A549 (cell line): ENCODE measurements at regions not wholly inside any gene's neighbourhood (a gene's known extent, or its start where the extent isn't known, plus 50 kb on each side); places are given as distances from the start of the nearest gene placed in this dataset.

Source experiments
- ATAC-seq, 2 experiments: fragments of 200-7000 bp in 1 of 2; fragments of >200 bp in 1 of 2; cut with Nextera tagmentation in 1 of 2; cut with Tn5 transposase in 1 of 2; 3 replicates each; pipeline versions ENCODE4 v1.8.0 to v1.9.1; 2018 to 2020; ENCODE audit warnings: mild to moderate bottlenecking in 1 of 2, moderate library complexity in 1 of 2
- CTCF ChIA-PET: fragments of 300-600 bp; sonication (Branson Sonifier 250); formaldehyde crosslinking; extraction: SDS; loops from one replicate; lab custom pipeline; 2021; ENCODE audit warnings: antibody characterized with exemption, inconsistent platforms; lab: Yijun Ruan, JAX
- POLR2A ChIA-PET: fragments of 350-600 bp; formaldehyde crosslinking; extraction: SDS; loops from one replicate; lab custom pipeline; 2021; ENCODE audit warnings: antibody characterized with exemption, inconsistent platforms; lab: Yijun Ruan, JAX
- DNase-seq, 2 experiments: peaks; one replicate each; pipeline versions ENCODE4 v3.0.0 to v3.0.0-alpha.2; 2011 to 2016; ENCODE audit warnings: low read depth in 1 of 2, low spot score in 1 of 2
- FAIRE-seq: peaks from 2 replicates; lab custom pipeline; 2011; peaks lifted over from hg19 to GRCh38; lab: Jason Lieb, UNC
- H3K27ac ChIP-seq, 2 experiments: fragments of >200 bp; sonication (Bioruptor Twin); formaldehyde crosslinking; 3 replicates each; pipeline ENCODE4 v1.5.1; 2016 to 2017
- H3K4me1 ChIP-seq: fragments of >200 bp; sonication (Bioruptor Twin); formaldehyde crosslinking; 3 replicates; pipeline ENCODE4 v1.6.1; 2016
- H3K4me2 ChIP-seq: fragments of >200 bp; sonication (Bioruptor Twin); formaldehyde crosslinking; 3 replicates; pipeline ENCODE4 v1.6.1; 2016
- H3K4me3 ChIP-seq: fragments of >200 bp; sonication (Bioruptor Twin); formaldehyde crosslinking; 3 replicates; pipeline ENCODE4 v1.5.1; 2016
- H3K9me3 ChIP-seq: fragments of >200 bp; sonication (Bioruptor Twin); formaldehyde crosslinking; 3 replicates; pipeline ENCODE4 v1.6.1; 2016
- BCL3 ChIP-seq: fragments of >200 bp; sonication (Bioruptor Twin); formaldehyde crosslinking; IDR thresholded peaks from 3 replicates; pipeline ENCODE4 v1.6.1; 2016
- BHLHE40 ChIP-seq: IDR thresholded peaks from 2 replicates; pipeline ENCODE4 v1.6.1; 2012; ENCODE audit warnings: low read depth, low read length, inconsistent platforms
- CBX2 ChIP-seq: fragments of 200-600 bp; sonication (generic); IDR thresholded peaks from 2 replicates; pipeline ENCODE4 v1.6.1; 2016; ENCODE audit warnings: low read depth, mild to moderate bottlenecking, borderline replicate concordance
- CEBPB ChIP-seq, 2 experiments: fragments of >200 bp in 1 of 2; sonication (Bioruptor Twin) in 1 of 2; formaldehyde crosslinking in 1 of 2; IDR thresholded peaks; 2 replicates each; pipeline ENCODE4 v1.6.1; 2012 to 2016
- CHD4 ChIP-seq: fragments of 200-600 bp; sonication (generic); IDR thresholded peaks from 2 replicates; pipeline ENCODE4 v1.6.1; 2016; ENCODE audit warnings: antibody characterized with exemption, mild to moderate bottlenecking, borderline replicate concordance
- CTCF ChIP-seq: fragments of >200 bp; sonication (Bioruptor Twin); formaldehyde crosslinking; IDR thresholded peaks from 3 replicates; pipeline ENCODE4 v1.5.1; 2016
- EHF ChIP-seq: fragments of 250-450 bp; sonication (Bioruptor Pico); IDR thresholded peaks from 2 replicates; pipeline ENCODE4 v1.5.0; 2020; ENCODE audit warnings: mild to moderate bottlenecking
- EHMT2 ChIP-seq: fragments of 200-600 bp; sonication (generic); IDR thresholded peaks from 2 replicates; pipeline ENCODE4 v1.6.1; 2016; ENCODE audit warnings: antibody characterized with exemption, low read depth, mild to moderate bottlenecking, moderate library complexity
- ELK1 ChIP-seq: fragments of 150-350 bp; IDR thresholded peaks from 2 replicates; pipeline ENCODE4 v1.6.1; 2014; ENCODE audit warnings: low read depth, mild to moderate bottlenecking, low read length
- FOSB ChIP-seq: fragments of 250-450 bp; sonication (Bioruptor Pico); IDR thresholded peaks from 2 replicates; pipeline ENCODE4 v1.5.0; 2020; ENCODE audit warnings: mild to moderate bottlenecking, moderate library complexity
- FOSL2 ChIP-seq, 2 experiments: fragments of 450-650 bp in 1 of 2; fragments of >200 bp in 1 of 2; sonication (Bioruptor Twin) in 1 of 2; formaldehyde crosslinking; IDR thresholded peaks; 2 replicates each; pipeline versions ENCODE4 v1.5.0 to v1.6.1; 2016 to 2020; ENCODE audit warnings: mild to moderate bottlenecking in 1 of 2, moderate library complexity in 1 of 2
- GATA3 ChIP-seq: IDR thresholded peaks from 2 replicates; pipeline ENCODE4 v1.6.1; 2012; ENCODE audit warnings: borderline replicate concordance
- HEYL ChIP-seq: fragments of 250-450 bp; sonication (Bioruptor Pico); IDR thresholded peaks from 2 replicates; pipeline ENCODE4 v1.8.0; 2021; ENCODE audit warnings: mild to moderate bottlenecking, moderate library complexity
- HOXB13 ChIP-seq: fragments of 250-450 bp; sonication (Bioruptor Pico); IDR thresholded peaks from 2 replicates; pipeline ENCODE4 v1.5.0; 2020; ENCODE audit warnings: low read depth, mild to moderate bottlenecking, moderate library complexity
- JUN ChIP-seq, 2 experiments: fragments of >200 bp; sonication (Bioruptor Twin); formaldehyde crosslinking; IDR thresholded peaks; 2 replicates in 1 of 2; 3 replicates in 1 of 2; pipeline ENCODE4 v1.6.1; 2016 to 2017
- KDM5A ChIP-seq: fragments of 200-600 bp; sonication (generic); IDR thresholded peaks from 2 replicates; pipeline ENCODE4 v1.6.1; 2016; ENCODE audit warnings: antibody characterized with exemption, mild to moderate bottlenecking
- MYC ChIP-seq: IDR thresholded peaks from 2 replicates; pipeline ENCODE4 v1.6.1; 2012; ENCODE audit warnings: mild to moderate bottlenecking, inconsistent platforms, low read length, improper control_type of control experiment, borderline replicate concordance
- NFE2L2 ChIP-seq: fragments of 150-350 bp; conservative IDR thresholded peaks from 2 replicates; pipeline ENCODE4 v1.6.1; 2014; ENCODE audit warnings: low read length
- NR3C1 ChIP-seq: fragments of >200 bp; sonication (Bioruptor Twin); formaldehyde crosslinking; IDR thresholded peaks from 3 replicates; pipeline ENCODE4 v1.6.1; 2017
- POLR2A ChIP-seq: IDR thresholded peaks from 2 replicates; pipeline ENCODE4 v1.6.1; 2012; ENCODE audit warnings: mild to moderate bottlenecking, low read length
- POLR2AphosphoS2 ChIP-seq: conservative IDR thresholded peaks from 2 replicates; pipeline ENCODE4 v1.6.1; 2012; ENCODE audit warnings: low read length, improper control_type of control experiment, inconsistent platforms
- RAD21 ChIP-seq, 2 experiments: fragments of >200 bp in 1 of 2; sonication (Bioruptor Twin) in 1 of 2; formaldehyde crosslinking in 1 of 2; IDR thresholded peaks in 1 of 2; conservative IDR thresholded peaks in 1 of 2; 2 replicates in 1 of 2; 3 replicates in 1 of 2; pipeline ENCODE4 v1.6.1; 2012 to 2018; ENCODE audit warnings: inconsistent platforms in 1 of 2
- RFX5 ChIP-seq: fragments of 450-650 bp; IDR thresholded peaks from 2 replicates; pipeline ENCODE4 v1.7.1; 2014; ENCODE audit warnings: antibody characterized with exemption, mild to moderate bottlenecking, moderate library complexity
- SREBF2 ChIP-seq: fragments of 450-650 bp; IDR thresholded peaks from 2 replicates; pipeline ENCODE4 v1.6.1; 2014; ENCODE audit warnings: mild to moderate bottlenecking, moderate library complexity
- ZC3H11A ChIP-seq: fragments of 450-650 bp; IDR thresholded peaks from 2 replicates; pipeline ENCODE4 v1.6.1; 2014; ENCODE audit warnings: antibody characterized with exemption, mild to moderate bottlenecking
- ZNF302 ChIP-seq: fragments of 250-450 bp; sonication (Bioruptor Pico); IDR thresholded peaks from 2 replicates; pipeline ENCODE4 v1.9.0; 2021; ENCODE audit warnings: inconsistent platforms, mild to moderate bottlenecking, moderate library complexity
- ZSCAN20 ChIP-seq: fragments of 250-450 bp; sonication (Bioruptor Pico); IDR thresholded peaks from 2 replicates; pipeline ENCODE4 v1.8.0; 2022; ENCODE audit warnings: mild to moderate bottlenecking, moderate library complexity
- WGBS: methylation state at CpG from one replicate; pipeline ENCODE4 v1.1.6; 2017; ENCODE audit errors: missing lambda C conversion rate; 5-methylcytosine and 5-hydroxymethylcytosine counted together

- H3K4me1 ChIP-seq, result no peaks in the 10 kb centered on the region
- WGBS, result 54% methylated on average over 7 of the region's 8 CpGs
- H3K4me3 ChIP-seq, result no peak overlapping the region
- FAIRE-seq (no peak), ATAC-seq (no peak), DNase-seq (no peak)
- ChIA-PET CTCF (no interaction called here), POLR2A (no interaction called here)
- no peak overlapping the region for H3K27ac ChIP-seq
- no peak for TF ChIP-seq CBX2
- TF ChIP-seq NFE2L2, result no peak
- no peak for TF ChIP-seq SREBF2
- TF ChIP-seq BCL3, result no peak
- no peak for TF ChIP-seq ZC3H11A
- TF ChIP-seq NR3C1, result no peak
- TF ChIP-seq FOSL2 (IDR thresholded peaks at IDR 0.05), result no peak
- no peak for TF ChIP-seq FOSL2 (CRISPR knock-in tag; IDR thresholded peaks at IDR 0.05)
- TF ChIP-seq RFX5, result no peak
- no peak for TF ChIP-seq HOXB13
- H3K4me2 ChIP-seq, result no peak overlapping the region
- H3K9me3 ChIP-seq, result no peaks in the 10 kb centered on the region
These were observed 234.3 kb downstream of the QKI start for GRCh38 chr6:163648868-163649267.

- 73% methylated on average over 6 of the region's 8 CpGs for WGBS
- Histone ChIP-seq H3K4me1 (no peaks in the 10 kb centered on the region), H3K4me2 (no peak overlapping the region), H3K27ac (no peak overlapping the region), H3K4me3 (no peak overlapping the region), H3K9me3 (no peaks in the 10 kb centered on the region)
- POLR2A ChIA-PET, result no interaction called here
- CTCF ChIA-PET, result no interaction called here
- no peak for TF ChIP-seq JUN (IDR thresholded peaks at IDR 0.05)
- TF ChIP-seq POLR2A, result no peak
- no peak for TF ChIP-seq FOSB
- TF ChIP-seq ZSCAN20 (CRISPR knock-in tag), result no peak
- no peak for TF ChIP-seq EHF (CRISPR knock-in tag)
- TF ChIP-seq CBX2, result no peak
- no peak for TF ChIP-seq MYC
- no peak for ATAC-seq
- no peak for DNase-seq
- FAIRE-seq, result no peak
These were observed 233.1 kb downstream of the QKI start for GRCh38 chr6:163647624-163648023.

GRCh38 chr6:163646866-163647265 is 232.3 kb downstream of the QKI start:
- Histone ChIP-seq H3K4me3 (no peak overlapping the region), H3K9me3 (no peaks in the 10 kb centered on the region), H3K27ac (no peak overlapping the region), H3K4me1 (no peaks in the 10 kb centered on the region), H3K4me2 (no peak overlapping the region)
- ATAC-seq (no peak), FAIRE-seq (no peak), DNase-seq (no peak)
- POLR2A ChIA-PET, result no interaction called here
- CTCF ChIA-PET, result no interaction called here
- 57% methylated on average over 3 of the region's 3 CpGs for WGBS
- TF ChIP-seq ZNF302 (CRISPR knock-in tag) (no peak), NFE2L2 (no peak), MYC (no peak), HEYL (no peak), KDM5A (no peak)

GRCh38 chr6:163646133-163646532 is 231.6 kb downstream of the QKI start:
- Histone ChIP-seq H3K4me1 (no peaks in the 10 kb centered on the region), H3K27ac (no peak overlapping the region), H3K4me2 (no peak overlapping the region), H3K9me3 (no peaks in the 10 kb centered on the region), H3K4me3 (no peak overlapping the region)
- ChIA-PET CTCF (no interaction called here), POLR2A (no interaction called here)
- WGBS, result 73% methylated on average over 5 of the region's 9 CpGs
- TF ChIP-seq RAD21 (conservative IDR thresholded peaks at IDR 0.05 in 1 of 2, IDR thresholded peaks at IDR 0.05 in 1 of 2) (no peak), CHD4 (no peak), HEYL (no peak), BHLHE40 (no peak), GATA3 (no peak), EHF (CRISPR knock-in tag) (no peak), MYC (no peak), EHMT2 (no peak), CTCF (no peak), ELK1 (no peak), CEBPB (IDR thresholded peaks at IDR 0.05) (no peak), POLR2AphosphoS2 (no peak)
- FAIRE-seq (no peak), DNase-seq (no peak), ATAC-seq (no peak)
